HEK293 (cell line): ENCODE measurements at regions not wholly inside any gene's neighbourhood (a gene's known extent, or its start where the extent isn't known, plus 50 kb on each side); places are given as distances from the start of the nearest gene placed in this dataset.

Source experiments
- KLF16 ChIP-seq: fragments of 450-650 bp; formaldehyde crosslinking; IDR thresholded peaks from 2 replicates; pipeline ENCODE4 v1.5.1; 2017; ENCODE audit warnings: missing biosample characterization, missing genetic modification characterization
- TRIM28 ChIP-seq: IDR thresholded peaks from 2 replicates; pipeline ENCODE4 v1.6.1; 2011; ENCODE audit warnings: low read length, control low read depth, borderline replicate concordance
- ZNF747 ChIP-seq: fragments of 450-650 bp; formaldehyde crosslinking; IDR thresholded peaks from 2 replicates; pipeline ENCODE4 v1.5.1; 2016; ENCODE audit warnings: missing biosample characterization, missing genetic modification characterization
- TF ChIP-seq, protein P1 (sequence below): fragments of 450-650 bp; formaldehyde crosslinking; IDR thresholded peaks from 2 replicates; pipeline ENCODE4 v1.5.1; 2017; ENCODE audit warnings: missing biosample characterization, missing genetic modification characterization
- TF ChIP-seq, protein P2 (sequence below): fragments of 450-650 bp; formaldehyde crosslinking; IDR thresholded peaks from 2 replicates; pipeline ENCODE4 v1.5.1; 2016; ENCODE audit warnings: missing biosample characterization, missing genetic modification characterization
- TF ChIP-seq, protein P3 (sequence below): fragments of 450-650 bp; formaldehyde crosslinking; IDR thresholded peaks from 2 replicates; pipeline ENCODE4 v1.5.1; 2016; ENCODE audit warnings: missing biosample characterization, missing genetic modification characterization

DNA sequence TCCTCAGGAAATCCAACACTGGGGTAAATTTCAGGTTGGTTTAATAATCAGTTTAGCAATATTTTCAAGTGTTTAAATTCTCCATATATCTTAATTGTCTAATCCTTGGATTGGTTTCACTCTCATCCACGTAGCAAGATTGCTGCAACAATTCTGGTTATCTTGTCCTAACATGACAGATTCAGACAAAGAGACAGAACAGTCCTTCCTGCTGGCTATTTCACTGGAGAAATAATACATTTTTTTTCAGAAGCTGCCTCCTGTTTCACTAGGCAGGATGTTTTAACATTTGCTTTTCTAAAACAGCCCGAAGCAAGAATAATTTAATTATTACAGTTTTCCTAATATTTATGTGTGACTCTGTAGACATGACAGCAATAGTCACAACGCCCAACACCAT lies 2011.2 kb downstream of the NCAM2 start:
- TF ChIP-seq, protein P1, sequence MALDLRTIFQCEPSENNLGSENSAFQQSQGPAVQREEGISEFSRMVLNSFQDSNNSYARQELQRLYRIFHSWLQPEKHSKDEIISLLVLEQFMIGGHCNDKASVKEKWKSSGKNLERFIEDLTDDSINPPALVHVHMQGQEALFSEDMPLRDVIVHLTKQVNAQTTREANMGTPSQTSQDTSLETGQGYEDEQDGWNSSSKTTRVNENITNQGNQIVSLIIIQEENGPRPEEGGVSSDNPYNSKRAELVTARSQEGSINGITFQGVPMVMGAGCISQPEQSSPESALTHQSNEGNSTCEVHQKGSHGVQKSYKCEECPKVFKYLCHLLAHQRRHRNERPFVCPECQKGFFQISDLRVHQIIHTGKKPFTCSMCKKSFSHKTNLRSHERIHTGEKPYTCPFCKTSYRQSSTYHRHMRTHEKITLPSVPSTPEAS: no peak
- no peak for TF ChIP-seq ZNF747 (tag by site-specific recombination)
- TF ChIP-seq, protein P2, sequence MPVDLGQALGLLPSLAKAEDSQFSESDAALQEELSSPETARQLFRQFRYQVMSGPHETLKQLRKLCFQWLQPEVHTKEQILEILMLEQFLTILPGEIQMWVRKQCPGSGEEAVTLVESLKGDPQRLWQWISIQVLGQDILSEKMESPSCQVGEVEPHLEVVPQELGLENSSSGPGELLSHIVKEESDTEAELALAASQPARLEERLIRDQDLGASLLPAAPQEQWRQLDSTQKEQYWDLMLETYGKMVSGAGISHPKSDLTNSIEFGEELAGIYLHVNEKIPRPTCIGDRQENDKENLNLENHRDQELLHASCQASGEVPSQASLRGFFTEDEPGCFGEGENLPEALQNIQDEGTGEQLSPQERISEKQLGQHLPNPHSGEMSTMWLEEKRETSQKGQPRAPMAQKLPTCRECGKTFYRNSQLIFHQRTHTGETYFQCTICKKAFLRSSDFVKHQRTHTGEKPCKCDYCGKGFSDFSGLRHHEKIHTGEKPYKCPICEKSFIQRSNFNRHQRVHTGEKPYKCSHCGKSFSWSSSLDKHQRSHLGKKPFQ (tag by site-specific recombination): no peak
- TF ChIP-seq KLF16 (tag by site-specific recombination): no peak
- TF ChIP-seq, protein P3, sequence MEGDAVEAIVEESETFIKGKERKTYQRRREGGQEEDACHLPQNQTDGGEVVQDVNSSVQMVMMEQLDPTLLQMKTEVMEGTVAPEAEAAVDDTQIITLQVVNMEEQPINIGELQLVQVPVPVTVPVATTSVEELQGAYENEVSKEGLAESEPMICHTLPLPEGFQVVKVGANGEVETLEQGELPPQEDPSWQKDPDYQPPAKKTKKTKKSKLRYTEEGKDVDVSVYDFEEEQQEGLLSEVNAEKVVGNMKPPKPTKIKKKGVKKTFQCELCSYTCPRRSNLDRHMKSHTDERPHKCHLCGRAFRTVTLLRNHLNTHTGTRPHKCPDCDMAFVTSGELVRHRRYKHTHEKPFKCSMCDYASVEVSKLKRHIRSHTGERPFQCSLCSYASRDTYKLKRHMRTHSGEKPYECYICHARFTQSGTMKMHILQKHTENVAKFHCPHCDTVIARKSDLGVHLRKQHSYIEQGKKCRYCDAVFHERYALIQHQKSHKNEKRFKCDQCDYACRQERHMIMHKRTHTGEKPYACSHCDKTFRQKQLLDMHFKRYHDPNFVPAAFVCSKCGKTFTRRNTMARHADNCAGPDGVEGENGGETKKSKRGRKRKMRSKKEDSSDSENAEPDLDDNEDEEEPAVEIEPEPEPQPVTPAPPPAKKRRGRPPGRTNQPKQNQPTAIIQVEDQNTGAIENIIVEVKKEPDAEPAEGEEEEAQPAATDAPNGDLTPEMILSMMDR (tag by site-specific recombination): no peak
- no peak for TF ChIP-seq TRIM28
